ENCODE measurements at regions not wholly inside any gene's neighbourhood (a gene's known extent, or its start where the extent isn't known, plus 50 kb on each side); places are given as distances from the start of the nearest gene placed in this dataset.

DNA sequence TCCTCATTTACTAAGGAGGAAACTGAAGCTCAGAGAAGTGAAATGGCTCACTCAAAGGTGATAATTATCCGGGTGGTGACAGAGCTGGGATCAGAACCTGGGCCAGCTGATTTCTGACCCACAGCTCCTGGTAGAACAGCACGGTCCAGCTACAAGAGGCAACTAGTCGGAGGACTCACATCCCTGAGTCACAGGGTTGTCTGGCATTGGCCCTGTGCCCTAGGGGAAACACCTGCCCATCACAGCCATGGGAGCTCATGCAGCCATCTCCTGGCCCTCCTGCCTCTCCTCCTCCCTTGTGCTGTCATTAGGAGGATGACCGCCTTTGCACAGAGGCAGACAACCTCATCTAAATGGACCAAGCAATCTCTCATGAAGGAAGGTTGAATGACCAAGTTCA, 115.2 kb upstream of the TSPAN5 start:
- TF ChIP-seq CTCF (conservative IDR thresholded peaks at IDR 0.05 in 1 of 2, IDR thresholded peaks at IDR 0.05 in 1 of 2; ENCODE audit: extremely low read depth in 1 of 2, insufficient read depth in 1 of 2, low read depth in 1 of 2, low read length in 2 of 2) (no peak), EZH2 (IDR thresholded peaks at IDR 0.05; ENCODE audit: borderline replicate concordance, low read length) (no peak)

All from mammary epithelial cell (primary cell).